Adipocyte (in vitro differentiated cells): ENCODE measurements at regions not wholly inside any gene's neighbourhood (a gene's known extent, or its start where the extent isn't known, plus 50 kb on each side); places are given as distances from the start of the nearest gene placed in this dataset.

Source experiments
- DNase-seq: peaks from one replicate; pipeline ENCODE4 v3.0.0-alpha.2; 2015; ENCODE audit warnings: low read depth
- H3K27me3 ChIP-seq: replicated peaks from 2 replicates; pipeline ENCODE4 v1.7.0; 2013; ENCODE audit warnings: mild to moderate bottlenecking, low read length, moderate library complexity; ENCODE audit not compliant: control insufficient read depth, insufficient read depth
- H3K36me3 ChIP-seq: 2 replicates; pipeline ENCODE4 v1.7.0; 2013; ENCODE audit warnings: low read length, mild to moderate bottlenecking, moderate library complexity; ENCODE audit not compliant: control insufficient read depth, insufficient read depth, severe bottlenecking
- H3K4me1 ChIP-seq: 2 replicates; pipeline ENCODE4 v1.7.0; 2013; ENCODE audit warnings: mild to moderate bottlenecking, low read length, moderate library complexity; ENCODE audit not compliant: control insufficient read depth, insufficient read depth
- H3K4me3 ChIP-seq: 2 replicates; pipeline ENCODE4 v1.7.0; 2013; ENCODE audit warnings: mild to moderate bottlenecking, low read length, moderate library complexity
- H3K9ac ChIP-seq: 2 replicates; pipeline ENCODE4 v1.7.0; 2013; ENCODE audit warnings: mild to moderate bottlenecking, low read length, moderate library complexity
- H3K9me3 ChIP-seq: 2 replicates; pipeline ENCODE4 v1.7.0; 2013; ENCODE audit warnings: mild to moderate bottlenecking, low read length, moderate library complexity; ENCODE audit not compliant: control insufficient read depth

DNA sequence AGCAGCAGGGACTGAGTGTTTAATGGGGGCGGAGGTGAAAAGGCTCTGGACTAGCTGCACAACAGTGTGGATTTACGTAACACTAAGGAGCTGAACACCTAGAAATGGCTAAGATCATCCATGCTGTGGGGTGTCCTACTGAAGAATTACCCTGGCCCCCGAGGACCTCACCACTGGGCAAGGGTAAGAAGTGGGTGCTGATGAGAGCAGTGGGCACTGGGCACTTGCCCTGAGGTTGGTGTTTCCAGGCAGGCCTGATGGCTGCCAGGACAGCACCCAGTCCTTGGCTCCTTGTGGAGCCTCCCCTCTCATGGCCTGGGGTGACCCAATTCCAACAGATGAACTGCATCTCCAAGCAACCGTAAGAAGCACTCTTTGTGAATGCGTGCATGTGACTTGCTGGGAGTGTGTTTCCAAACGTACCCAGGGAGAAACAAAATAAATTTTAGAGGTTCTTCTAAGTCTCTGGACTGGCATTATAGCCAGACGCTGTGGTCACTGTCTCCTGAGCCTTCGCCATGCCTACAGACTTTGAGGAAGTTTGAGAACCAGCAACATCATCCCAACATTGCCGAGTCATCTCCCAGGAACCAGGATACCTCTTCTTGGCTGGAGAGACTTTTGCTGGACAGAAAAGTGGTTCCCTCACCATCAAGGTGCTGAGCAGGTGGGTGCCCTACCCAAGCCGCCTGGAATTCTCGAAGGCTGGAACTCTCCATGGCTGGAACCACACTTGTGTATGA lies 245.9 kb downstream of the ERMARD start:
- H3K4me1 ChIP-seq: no peaks in the 10 kb centered on the region
- H3K9ac ChIP-seq: no peak overlapping the region
- H3K4me3 ChIP-seq: no peak overlapping the region
- peaks cover 3% of the 10 kb centered on the region for H3K9me3 ChIP-seq
- H3K27me3 ChIP-seq: peaks cover 6% of the 10 kb centered on the region
- H3K36me3 ChIP-seq: no peaks in the 10 kb centered on the region
- DNase-seq: no peak

DNA sequence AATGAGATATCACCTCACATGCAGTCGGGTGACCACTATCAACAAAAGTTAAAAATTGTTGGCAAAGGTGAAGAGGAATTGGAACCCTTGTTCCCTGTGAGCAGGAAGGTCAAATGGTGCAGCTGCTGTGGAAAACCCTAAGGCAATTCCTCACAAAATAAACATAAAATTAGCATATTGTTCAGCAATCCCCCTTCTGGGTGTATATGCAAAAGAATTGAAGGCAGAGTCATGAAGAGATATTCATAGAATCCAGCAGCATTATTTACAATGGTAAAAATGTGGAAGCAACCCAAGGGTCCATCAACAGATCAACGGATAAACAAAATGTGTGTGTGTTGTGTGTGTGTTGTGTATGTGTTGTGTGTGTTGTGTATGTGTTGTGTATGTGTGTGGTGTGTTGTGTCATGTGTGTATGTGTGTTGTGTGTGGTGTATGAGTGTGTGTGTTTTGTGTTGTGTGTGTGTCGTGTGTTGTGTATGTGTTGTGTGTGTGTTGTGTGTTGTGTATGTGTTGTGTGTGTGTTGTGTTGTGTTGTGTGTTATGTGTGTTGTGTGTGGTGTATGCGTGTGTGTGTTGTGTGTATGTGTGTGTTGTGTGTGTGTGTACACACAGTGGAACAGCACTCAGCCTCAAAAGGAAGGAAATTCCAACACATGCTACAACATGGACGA lies 245.1 kb downstream of the ERMARD start:
- Histone ChIP-seq H3K4me3 (no peak overlapping the region), H3K27me3 (peaks cover 13% of the 10 kb centered on the region)

GRCh38 chr6:169994739-169995138 lies 243.3 kb downstream of the ERMARD start:
- H3K9me3 ChIP-seq: no peaks in the 10 kb centered on the region
- H3K9ac ChIP-seq: no peak overlapping the region
- H3K36me3 ChIP-seq: no peaks in the 10 kb centered on the region
- no peaks in the 10 kb centered on the region for H3K4me1 ChIP-seq
- DNase-seq: no peak
- H3K27me3 ChIP-seq: peaks cover 18% of the 10 kb centered on the region
- no peak overlapping the region for H3K4me3 ChIP-seq

More for the DNA sequence above, 245.1 kb downstream of the ERMARD start:
- Histone ChIP-seq H3K9ac (no peak overlapping the region), H3K9me3 (no peaks in the 10 kb centered on the region), H3K4me1 (no peaks in the 10 kb centered on the region), H3K36me3 (no peaks in the 10 kb centered on the region)
- no peak for DNase-seq

DNA sequence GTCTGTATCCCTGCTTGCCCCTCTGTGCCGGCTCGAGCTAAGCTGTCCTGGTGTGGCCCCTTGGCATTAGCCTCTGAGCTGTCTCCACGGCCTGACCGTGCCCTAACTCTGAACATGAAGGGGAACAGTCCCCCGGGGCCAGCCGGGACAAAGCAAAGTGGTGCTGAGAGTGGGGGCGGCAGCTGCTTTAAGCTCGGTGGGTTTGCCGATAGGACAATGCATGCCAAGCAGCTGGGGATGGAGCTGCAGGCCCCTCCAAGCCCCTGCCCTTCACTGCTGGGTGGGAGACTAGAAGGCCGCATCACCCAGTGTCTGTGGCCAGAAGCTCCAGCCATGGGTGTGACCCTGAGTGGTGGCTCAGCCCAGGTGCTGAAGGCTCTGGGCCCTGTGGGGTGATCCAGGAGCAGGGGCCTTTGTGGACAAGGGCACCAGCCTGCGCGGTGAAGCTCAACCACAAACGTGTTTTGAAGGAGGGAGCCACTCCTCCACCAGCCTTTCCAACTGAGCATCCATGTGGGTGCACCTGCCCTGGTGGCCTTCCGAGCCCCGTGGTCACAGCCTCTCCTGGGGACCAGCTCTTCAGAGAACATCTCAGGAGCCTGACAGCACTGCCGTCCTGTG lies 242.5 kb downstream of the ERMARD start:
- no peak for DNase-seq
- no peaks in the 10 kb centered on the region for H3K36me3 ChIP-seq

DNA sequence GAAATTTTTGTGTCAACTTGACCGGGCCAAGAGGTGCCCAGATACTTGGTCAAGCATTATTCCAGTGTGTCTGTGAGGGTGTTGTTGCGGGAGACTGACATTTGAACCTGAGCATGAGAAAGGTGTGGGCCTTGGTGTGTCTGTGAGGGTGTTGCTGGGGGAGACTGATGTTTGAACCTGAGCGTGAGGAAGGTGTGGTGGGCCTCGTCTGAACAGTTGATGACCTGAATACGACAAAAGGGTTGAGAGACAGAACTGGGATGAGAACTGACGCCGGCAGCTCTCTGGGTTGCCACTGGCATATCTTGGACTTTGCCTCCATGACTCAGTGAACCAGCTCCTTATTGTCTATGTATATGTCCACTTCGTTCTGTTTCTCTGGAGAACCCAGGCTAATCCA lies 240.5 kb downstream of the ERMARD start:
- DNase-seq: no peak
- H3K4me3 ChIP-seq: no peak overlapping the region
- H3K27me3 ChIP-seq: peaks cover 18% of the 10 kb centered on the region
- H3K36me3 ChIP-seq: no peaks in the 10 kb centered on the region
- no peaks in the 10 kb centered on the region for H3K9me3 ChIP-seq
- H3K9ac ChIP-seq: no peak overlapping the region
- H3K4me1 ChIP-seq: no peaks in the 10 kb centered on the region

More for the DNA sequence above, 242.5 kb downstream of the ERMARD start:
- Histone ChIP-seq H3K4me3 (no peak overlapping the region), H3K9me3 (no peaks in the 10 kb centered on the region), H3K4me1 (no peaks in the 10 kb centered on the region), H3K9ac (no peak overlapping the region), H3K27me3 (peaks cover 22% of the 10 kb centered on the region)

DNA sequence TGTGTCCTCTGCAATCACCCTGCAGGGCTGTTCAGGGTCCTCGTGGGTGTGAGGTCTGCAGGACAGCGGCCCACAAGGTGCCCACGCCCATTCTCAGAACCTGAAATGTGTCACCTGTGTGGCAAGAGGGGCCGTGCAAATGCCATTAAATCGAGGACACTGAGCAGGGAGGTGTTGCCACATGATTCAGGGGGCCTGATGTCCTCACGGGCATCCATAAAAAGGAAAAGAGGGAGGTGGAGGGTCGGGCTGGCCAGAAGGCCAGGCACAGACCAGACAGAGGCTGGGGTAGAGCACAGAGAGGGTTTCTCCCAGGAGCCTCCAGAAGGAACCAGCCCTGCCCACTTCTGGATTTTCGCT lies 239.6 kb downstream of the ERMARD start:
- H3K9ac ChIP-seq: no peak overlapping the region
- H3K27me3 ChIP-seq: peaks cover 16% of the 10 kb centered on the region
- no peak overlapping the region for H3K4me3 ChIP-seq
- no peaks in the 10 kb centered on the region for H3K36me3 ChIP-seq
- no peak for DNase-seq
- no peaks in the 10 kb centered on the region for H3K4me1 ChIP-seq
- no peaks in the 10 kb centered on the region for H3K9me3 ChIP-seq

GRCh38 chr6:169990095-169991030 lies 238.9 kb downstream of the ERMARD start:
- no peak for DNase-seq
- no peaks in the 10 kb centered on the region for H3K36me3 ChIP-seq
- H3K27me3 ChIP-seq: peaks cover 16% of the 10 kb centered on the region
- no peak overlapping the region for H3K9ac ChIP-seq
- H3K9me3 ChIP-seq: no peaks in the 10 kb centered on the region
- no peaks in the 10 kb centered on the region for H3K4me1 ChIP-seq
- H3K4me3 ChIP-seq: no peak overlapping the region

DNA sequence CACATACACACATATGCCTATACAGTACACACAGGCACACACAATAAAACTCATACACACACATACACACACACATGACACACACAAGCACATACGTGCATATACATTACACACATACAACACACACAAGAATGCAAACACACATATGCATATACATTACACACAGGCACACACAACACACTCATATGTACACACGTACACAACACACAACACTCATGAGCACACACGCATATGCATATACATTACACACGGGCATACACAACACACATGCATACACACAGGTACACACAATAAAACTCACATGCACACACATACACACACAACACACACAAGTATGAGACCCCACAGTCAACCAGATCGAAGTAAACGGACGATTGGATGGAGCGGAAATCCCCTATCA lies 238.2 kb downstream of the ERMARD start:
- no peaks in the 10 kb centered on the region for H3K36me3 ChIP-seq
- H3K9ac ChIP-seq: no peak overlapping the region
- no peak for DNase-seq
- peaks cover 16% of the 10 kb centered on the region for H3K27me3 ChIP-seq
- H3K4me3 ChIP-seq: no peak overlapping the region
- no peaks in the 10 kb centered on the region for H3K4me1 ChIP-seq
- H3K9me3 ChIP-seq: no peaks in the 10 kb centered on the region

DNA sequence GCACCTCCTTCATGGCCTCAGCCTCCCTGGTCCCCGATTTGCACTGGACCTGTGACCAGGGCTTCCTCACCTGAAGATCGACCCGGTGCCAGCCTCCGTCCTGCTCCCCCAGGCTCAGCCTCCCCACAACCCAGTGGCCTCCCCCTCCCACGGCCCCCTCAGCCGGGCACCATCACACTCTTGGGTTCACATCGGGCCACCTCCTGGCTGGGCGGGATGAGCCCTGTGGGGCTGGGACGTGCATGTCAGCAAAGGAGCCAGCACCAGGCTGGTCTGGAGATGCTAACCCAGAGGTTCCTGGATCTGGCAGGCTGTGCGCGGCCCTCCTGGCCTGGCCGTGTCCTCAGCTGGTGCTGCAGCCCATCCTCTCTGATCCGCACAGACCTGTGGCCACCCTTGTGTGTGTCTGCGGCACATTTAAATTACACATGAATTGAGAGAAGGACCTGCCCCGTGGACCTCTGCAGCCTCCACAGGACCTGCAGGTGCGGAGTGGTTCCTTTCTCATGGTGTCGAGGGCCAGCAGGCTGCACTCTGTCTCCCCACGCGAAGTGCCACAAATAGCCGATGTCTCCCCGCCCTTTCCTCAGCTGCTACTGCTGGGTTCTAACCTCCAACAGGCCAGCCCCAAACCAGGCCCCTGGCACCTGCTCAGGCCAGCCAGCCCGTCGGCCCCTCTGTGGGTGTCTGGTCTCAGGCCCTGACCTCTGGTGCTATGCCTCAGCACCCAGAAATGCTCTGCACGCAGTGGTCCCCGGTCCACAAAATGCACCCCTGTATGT lies 237.5 kb downstream of the ERMARD start:
- H3K9me3 ChIP-seq: no peaks in the 10 kb centered on the region
- peaks cover 18% of the 10 kb centered on the region for H3K27me3 ChIP-seq
- H3K4me3 ChIP-seq: no peak overlapping the region
- no peaks in the 10 kb centered on the region for H3K4me1 ChIP-seq
- H3K36me3 ChIP-seq: no peaks in the 10 kb centered on the region
- no peak for DNase-seq
- no peak overlapping the region for H3K9ac ChIP-seq

- no peaks in the 10 kb centered on the region for H3K4me1 ChIP-seq
- no peak for DNase-seq
- no peaks in the 10 kb centered on the region for H3K9me3 ChIP-seq
- no peak overlapping the region for H3K4me3 ChIP-seq
- peaks cover 27% of the 10 kb centered on the region for H3K27me3 ChIP-seq
- H3K36me3 ChIP-seq: no peaks in the 10 kb centered on the region
- no peak overlapping the region for H3K9ac ChIP-seq
These were observed 235.6 kb downstream of the ERMARD start for GRCh38 chr6:169986848-169987498.
